NT2/D1 (cell line): ENCODE measurements at regions not wholly inside any gene's neighbourhood (a gene's known extent, or its start where the extent isn't known, plus 50 kb on each side); places are given as distances from the start of the nearest gene placed in this dataset.

Source experiments
- YY1 ChIP-seq: IDR thresholded peaks from 2 replicates; pipeline ENCODE4 v1.6.1; 2011; ENCODE audit not compliant: insufficient read length, insufficient read depth
- ZNF274 ChIP-seq: IDR thresholded peaks from 2 replicates; pipeline ENCODE4 v1.6.1; 2011; ENCODE audit warnings: mild to moderate bottlenecking, low read depth, low read length

- TF ChIP-seq ZNF274 (no peak), YY1 (no peak)
These were observed 234.8 kb upstream of the TENT5A start for GRCh38 chr6:81987293-81987692.
